DND-41 (cell line): ENCODE measurements at regions not wholly inside any gene's neighbourhood (a gene's known extent, or its start where the extent isn't known, plus 50 kb on each side); places are given as distances from the start of the nearest gene placed in this dataset.

Source experiments
- ATAC-seq: fragments of 200-7000 bp; cut with Tn5 transposase; 3 replicates; pipeline ENCODE4 v1.9.1; 2021; ENCODE audit warnings: low read depth; ENCODE audit not compliant: insufficient read depth
- DNase-seq: peaks from one replicate; pipeline ENCODE4 v3.0.0-alpha.2; 2020
- H2AFZ ChIP-seq: 2 replicates; pipeline ENCODE4 v1.6.0; 2012; ENCODE audit warnings: low read depth, low read length
- H3K27ac ChIP-seq: 2 replicates; pipeline ENCODE4 v1.5.1; 2012; ENCODE audit warnings: low read length, inconsistent platforms
- H3K27me3 ChIP-seq: fragments of 200-600 bp; sonication (generic); 2 replicates; pipeline ENCODE4 v1.6.0; 2012; ENCODE audit warnings: low read length, mild to moderate bottlenecking, inconsistent platforms; ENCODE audit not compliant: insufficient read depth, poor library complexity
- H3K36me3 ChIP-seq: 2 replicates; pipeline ENCODE4 v1.5.1; 2012; ENCODE audit warnings: low read length, inconsistent platforms; ENCODE audit not compliant: insufficient read depth
- H3K4me1 ChIP-seq: 2 replicates; pipeline ENCODE4 v1.5.1; 2012; ENCODE audit warnings: mild to moderate bottlenecking, low read length; ENCODE audit not compliant: insufficient read depth
- H3K4me2 ChIP-seq: 2 replicates; pipeline ENCODE4 v1.6.0; 2012; ENCODE audit warnings: mild to moderate bottlenecking, moderate library complexity, low read length, inconsistent platforms; ENCODE audit not compliant: insufficient read depth
- H3K4me3 ChIP-seq, 2 experiments: fragments of 200-600 bp in 1 of 2; shearing (Covaris generic) in 1 of 2; 2 replicates each; pipeline ENCODE4 v1.5.1; 2012 to 2016; ENCODE audit warnings: inconsistent platforms in 2 of 2, low read length in 2 of 2, mild to moderate bottlenecking in 2 of 2, low read depth in 1 of 2, moderate library complexity in 1 of 2
- H3K79me2 ChIP-seq: 2 replicates; pipeline ENCODE4 v1.6.0; 2012; ENCODE audit warnings: low read length, inconsistent platforms; ENCODE audit not compliant: insufficient read depth
- H3K9ac ChIP-seq: 2 replicates; pipeline ENCODE4 v1.6.0; 2012; ENCODE audit warnings: low read depth, mild to moderate bottlenecking, inconsistent platforms, low read length, moderate library complexity
- H3K9me3 ChIP-seq: 2 replicates; pipeline ENCODE4 v1.5.1; 2012; ENCODE audit warnings: low read length, moderate library complexity, mild to moderate bottlenecking, inconsistent platforms; ENCODE audit not compliant: insufficient read depth, severe bottlenecking
- H4K20me1 ChIP-seq: 2 replicates; pipeline ENCODE4 v1.6.0; 2012; ENCODE audit warnings: low read length; ENCODE audit not compliant: insufficient read depth
- CTCF ChIP-seq: IDR thresholded peaks from 2 replicates; pipeline ENCODE4 v1.5.1; 2012; ENCODE audit warnings: borderline replicate concordance, low read length, moderate library complexity, mild to moderate bottlenecking; ENCODE audit not compliant: poor library complexity, severe bottlenecking; ENCODE audit errors: extremely low read depth
- EZH2 ChIP-seq: IDR thresholded peaks from 3 replicates; pipeline ENCODE4 v1.6.1; 2012; ENCODE audit warnings: borderline replicate concordance, low read depth, mild to moderate bottlenecking, moderate library complexity, low read length, inconsistent platforms; ENCODE audit not compliant: severe bottlenecking

GRCh38 chr2:156896294-156896693 lies 361.2 kb upstream of the GALNT5 start:
- DNase-seq (peak; percentile 81), ATAC-seq (peak; percentile 84)
- peak overlapping the region; percentile 54 for H3K4me2 ChIP-seq

GRCh38 chr2:156897548-156897947 lies 360.0 kb upstream of the GALNT5 start:
- TF ChIP-seq CTCF, result no peak
- no peak for TF ChIP-seq EZH2
- peaks cover 73% of the 10 kb centered on the region for H3K4me1 ChIP-seq
- no peak for ATAC-seq
- no peaks in the 10 kb centered on the region for H3K9me3 ChIP-seq
- no peaks in the 10 kb centered on the region for H3K79me2 ChIP-seq
- DNase-seq, result no peak
- no peak overlapping the region for H3K4me2 ChIP-seq
- no peak overlapping the region for H2AFZ ChIP-seq
- peak overlapping the region; percentile 84 for H3K27ac ChIP-seq
- H3K27me3 ChIP-seq, result no peaks in the 10 kb centered on the region
- no peak overlapping the region for H3K4me3 ChIP-seq
- H3K36me3 ChIP-seq, result no peaks in the 10 kb centered on the region
- H4K20me1 ChIP-seq, result no peaks in the 10 kb centered on the region
- no peak overlapping the region for H3K9ac ChIP-seq

More at GRCh38 chr2:156896294-156896693, 361.2 kb upstream of the GALNT5 start:
- Histone ChIP-seq H3K4me3 (peak overlapping the region in 1 of 2 experiments; percentile 15; a peak in 2 of 4 replicates), H3K4me1 (peaks cover 78% of the 10 kb centered on the region), H3K9ac (peak overlapping the region; percentile 37), H3K27me3 (no peaks in the 10 kb centered on the region), H4K20me1 (no peaks in the 10 kb centered on the region), H2AFZ (peak overlapping the region; percentile 18; the same call in 1 of the 2 replicates), H3K27ac (peak overlapping the region; percentile 84), H3K79me2 (no peaks in the 10 kb centered on the region), H3K36me3 (no peaks in the 10 kb centered on the region), H3K9me3 (no peaks in the 10 kb centered on the region)
- TF ChIP-seq EZH2 (no peak), CTCF (no peak)

GRCh38 chr2:156901373-156902031 lies 356.0 kb upstream of the GALNT5 start:
- Histone ChIP-seq H4K20me1 (no peaks in the 10 kb centered on the region), H3K9me3 (no peaks in the 10 kb centered on the region), H3K4me1 (peaks cover 34% of the 10 kb centered on the region), H3K79me2 (no peaks in the 10 kb centered on the region), H3K4me2 (no peak overlapping the region), H3K9ac (0 out of 2 replicates have a peak overlapping the region, but pooled peaks have one; percentile 14), H3K27me3 (no peaks in the 10 kb centered on the region), H3K4me3 (no peak overlapping the region), H2AFZ (peak overlapping the region; percentile 24; the same call in 1 of the 2 replicates), H3K36me3 (no peaks in the 10 kb centered on the region), H3K27ac (peak overlapping the region; percentile 67)
- peak; percentile 37 for DNase-seq
- no peak for TF ChIP-seq CTCF
- no peak for TF ChIP-seq EZH2
- peak; percentile 64 for ATAC-seq
